ENCODE measurements at regions not wholly inside any gene's neighbourhood (a gene's known extent, or its start where the extent isn't known, plus 50 kb on each side); places are given as distances from the start of the nearest gene placed in this dataset.

- Mint-ChIP-seq H3K27me3 (no peaks in the 10 kb centered on the region), H3K4me3 (no peak overlapping the region), H3K27ac (no peak overlapping the region), H3K36me3 (no peaks in the 10 kb centered on the region), H3K9me3 (ENCODE audit: low read depth) (no peaks in the 10 kb centered on the region), H3K4me1 (no peaks in the 10 kb centered on the region)
- CTCF ChIA-PET = no interaction called here
- DNase-seq (no peak), ATAC-seq (no peak)
These were observed 190.6 kb downstream of the MZT1 start for GRCh38 chr13:72536714-72537394.

GRCh38 chr13:72534951-72535640 lies 192.3 kb downstream of the MZT1 start:
- DNase-seq = no peak
- no peak for ATAC-seq
- no peaks in the 10 kb centered on the region for H3K4me1 Mint-ChIP-seq
- H3K36me3 Mint-ChIP-seq = no peaks in the 10 kb centered on the region
- CTCF ChIA-PET = no interaction called here
- H3K27ac Mint-ChIP-seq = no peak overlapping the region
- H3K9me3 Mint-ChIP-seq (ENCODE audit: low read depth) = no peaks in the 10 kb centered on the region
- no peaks in the 10 kb centered on the region for H3K27me3 Mint-ChIP-seq
- H3K4me3 Mint-ChIP-seq = no peak overlapping the region

GRCh38 chr13:72530471-72530870 lies 197.0 kb downstream of the MZT1 start:
- no peak for ATAC-seq

GRCh38 chr13:72527333-72527732 lies 200.1 kb downstream of the MZT1 start:
- ATAC-seq = no peak
- no peaks in the 10 kb centered on the region for H3K9me3 Mint-ChIP-seq (ENCODE audit: low read depth)
- no peaks in the 10 kb centered on the region for H3K4me1 Mint-ChIP-seq
- no peak for DNase-seq
- CTCF ChIA-PET = no interaction called here
- no peak overlapping the region for H3K27ac Mint-ChIP-seq
- H3K27me3 Mint-ChIP-seq = no peaks in the 10 kb centered on the region
- no peak overlapping the region for H3K4me3 Mint-ChIP-seq
- H3K36me3 Mint-ChIP-seq = no peaks in the 10 kb centered on the region

More at GRCh38 chr13:72530471-72530870, 197.0 kb downstream of the MZT1 start:
- H3K27me3 Mint-ChIP-seq = no peaks in the 10 kb centered on the region
- H3K36me3 Mint-ChIP-seq = no peaks in the 10 kb centered on the region
- CTCF ChIA-PET = no interaction called here
- H3K27ac Mint-ChIP-seq = no peak overlapping the region
- H3K9me3 Mint-ChIP-seq (ENCODE audit: low read depth) = no peaks in the 10 kb centered on the region
- no peak overlapping the region for H3K4me3 Mint-ChIP-seq
- H3K4me1 Mint-ChIP-seq = no peaks in the 10 kb centered on the region
- no peak for DNase-seq

GRCh38 chr13:72523593-72523992 lies 203.8 kb downstream of the MZT1 start:
- no peaks in the 10 kb centered on the region for H3K27me3 Mint-ChIP-seq
- DNase-seq = no peak
- no peak for ATAC-seq
- no peaks in the 10 kb centered on the region for H3K36me3 Mint-ChIP-seq
- CTCF ChIA-PET = no interaction called here
- H3K4me3 Mint-ChIP-seq = no peak overlapping the region
- no peak overlapping the region for H3K27ac Mint-ChIP-seq
- H3K4me1 Mint-ChIP-seq = no peaks in the 10 kb centered on the region
- no peaks in the 10 kb centered on the region for H3K9me3 Mint-ChIP-seq (ENCODE audit: low read depth)

GRCh38 chr13:72523049-72523448 lies 204.4 kb downstream of the MZT1 start:
- Mint-ChIP-seq H3K36me3 (no peaks in the 10 kb centered on the region), H3K4me3 (no peak overlapping the region), H3K27me3 (no peaks in the 10 kb centered on the region), H3K9me3 (ENCODE audit: low read depth) (no peaks in the 10 kb centered on the region), H3K4me1 (no peaks in the 10 kb centered on the region), H3K27ac (no peak overlapping the region)
- CTCF ChIA-PET = no interaction called here
- ATAC-seq (no peak), DNase-seq (no peak)

GRCh38 chr13:72521940-72522661 lies 205.3 kb downstream of the MZT1 start:
- Mint-ChIP-seq H3K4me3 (no peak overlapping the region), H3K4me1 (no peaks in the 10 kb centered on the region), H3K27me3 (no peaks in the 10 kb centered on the region), H3K27ac (no peak overlapping the region), H3K9me3 (ENCODE audit: low read depth) (no peaks in the 10 kb centered on the region), H3K36me3 (no peaks in the 10 kb centered on the region)
- DNase-seq (no peak), ATAC-seq (no peak)
- CTCF ChIA-PET = no interaction called here

- Mint-ChIP-seq H3K27me3 (no peaks in the 10 kb centered on the region), H3K9me3 (ENCODE audit: low read depth) (no peaks in the 10 kb centered on the region), H3K4me3 (no peak overlapping the region), H3K4me1 (no peaks in the 10 kb centered on the region), H3K27ac (no peak overlapping the region), H3K36me3 (no peaks in the 10 kb centered on the region)
- ATAC-seq (no peak), DNase-seq (no peak)
- CTCF ChIA-PET = no interaction called here
These were observed 213.3 kb downstream of the MZT1 start for GRCh38 chr13:72514146-72514545.

GRCh38 chr13:72508392-72508791 lies 219.0 kb downstream of the MZT1 start:
- H3K4me1 Mint-ChIP-seq = no peaks in the 10 kb centered on the region
- H3K27ac Mint-ChIP-seq = no peak overlapping the region
- ATAC-seq (no peak), DNase-seq (no peak)
- H3K36me3 Mint-ChIP-seq = no peaks in the 10 kb centered on the region
- H3K4me3 Mint-ChIP-seq = no peak overlapping the region
- no peaks in the 10 kb centered on the region for H3K27me3 Mint-ChIP-seq
- CTCF ChIA-PET = no interaction called here
- H3K9me3 Mint-ChIP-seq (ENCODE audit: low read depth) = no peaks in the 10 kb centered on the region

- Mint-ChIP-seq H3K4me3 (no peak overlapping the region), H3K9me3 (ENCODE audit: low read depth) (no peaks in the 10 kb centered on the region), H3K27ac (no peak overlapping the region), H3K27me3 (no peaks in the 10 kb centered on the region), H3K36me3 (no peaks in the 10 kb centered on the region), H3K4me1 (no peaks in the 10 kb centered on the region)
- DNase-seq (no peak), ATAC-seq (no peak)
- CTCF ChIA-PET = no interaction called here
These were observed 219.8 kb downstream of the MZT1 start for GRCh38 chr13:72507416-72508199.

- H3K9me3 Mint-ChIP-seq (ENCODE audit: low read depth) = no peaks in the 10 kb centered on the region
- ATAC-seq = no peak
- CTCF ChIA-PET = no interaction called here
- H3K27me3 Mint-ChIP-seq = no peaks in the 10 kb centered on the region
- no peak for DNase-seq
- no peaks in the 10 kb centered on the region for H3K36me3 Mint-ChIP-seq
- H3K4me3 Mint-ChIP-seq = no peak overlapping the region
- H3K27ac Mint-ChIP-seq = no peak overlapping the region
- no peaks in the 10 kb centered on the region for H3K4me1 Mint-ChIP-seq
These were observed 220.7 kb downstream of the MZT1 start for GRCh38 chr13:72506706-72507105.

GRCh38 chr13:72505376-72505775 lies 222.1 kb downstream of the MZT1 start:
- H3K36me3 Mint-ChIP-seq = no peaks in the 10 kb centered on the region
- H3K4me1 Mint-ChIP-seq = no peaks in the 10 kb centered on the region
- no peak overlapping the region for H3K4me3 Mint-ChIP-seq
- H3K27me3 Mint-ChIP-seq = no peaks in the 10 kb centered on the region
- CTCF ChIA-PET = no interaction called here
- no peak for ATAC-seq
- H3K27ac Mint-ChIP-seq = no peak overlapping the region
- DNase-seq = no peak
- no peaks in the 10 kb centered on the region for H3K9me3 Mint-ChIP-seq (ENCODE audit: low read depth)

GRCh38 chr13:72504131-72504841 lies 223.1 kb downstream of the MZT1 start:
- H3K4me1 Mint-ChIP-seq = no peaks in the 10 kb centered on the region

More at GRCh38 chr13:72504131-72504841, 223.1 kb downstream of the MZT1 start:
- H3K4me3 Mint-ChIP-seq = no peak overlapping the region
- ATAC-seq (no peak), DNase-seq (no peak)
- H3K9me3 Mint-ChIP-seq (ENCODE audit: low read depth) = no peaks in the 10 kb centered on the region
- CTCF ChIA-PET = interaction anchor here (0.8 kb wide), 1 partner anchor 8 kb away, joined by 3 read pairs; no protein-coding TSS in a partner anchor
- no peaks in the 10 kb centered on the region for H3K27me3 Mint-ChIP-seq
- H3K36me3 Mint-ChIP-seq = no peaks in the 10 kb centered on the region
- H3K27ac Mint-ChIP-seq = no peak overlapping the region
